Adipocyte (in vitro differentiated cells): ENCODE measurements at regions not wholly inside any gene's neighbourhood (a gene's known extent, or its start where the extent isn't known, plus 50 kb on each side); places are given as distances from the start of the nearest gene placed in this dataset.
"Not testable (repeated sequence)": the region's sequence is repeated elsewhere in the genome, so short reads cannot be mapped to it uniquely, and the experiment has no call there.

Experiments used
- DNase-seq: peaks from one replicate; pipeline ENCODE4 v3.0.0-alpha.2; 2015; ENCODE audit warnings: low read depth
- H3K27me3 ChIP-seq: replicated peaks from 2 replicates; pipeline ENCODE4 v1.7.0; 2013; ENCODE audit warnings: mild to moderate bottlenecking, low read length, moderate library complexity; ENCODE audit not compliant: control insufficient read depth, insufficient read depth
- H3K36me3 ChIP-seq: 2 replicates; pipeline ENCODE4 v1.7.0; 2013; ENCODE audit warnings: low read length, mild to moderate bottlenecking, moderate library complexity; ENCODE audit not compliant: control insufficient read depth, insufficient read depth, severe bottlenecking
- H3K4me1 ChIP-seq: 2 replicates; pipeline ENCODE4 v1.7.0; 2013; ENCODE audit warnings: mild to moderate bottlenecking, low read length, moderate library complexity; ENCODE audit not compliant: control insufficient read depth, insufficient read depth
- H3K4me3 ChIP-seq: 2 replicates; pipeline ENCODE4 v1.7.0; 2013; ENCODE audit warnings: mild to moderate bottlenecking, low read length, moderate library complexity
- H3K9ac ChIP-seq: 2 replicates; pipeline ENCODE4 v1.7.0; 2013; ENCODE audit warnings: mild to moderate bottlenecking, low read length, moderate library complexity
- H3K9me3 ChIP-seq: 2 replicates; pipeline ENCODE4 v1.7.0; 2013; ENCODE audit warnings: mild to moderate bottlenecking, low read length, moderate library complexity; ENCODE audit not compliant: control insufficient read depth

- Histone ChIP-seq H3K27me3 (no peaks in the 10 kb centered on the region), H3K36me3 (no peaks in the 10 kb centered on the region), H3K9ac (no peak overlapping the region), H3K9me3 (no peaks in the 10 kb centered on the region), H3K4me1 (no peaks in the 10 kb centered on the region), H3K4me3 (no peak overlapping the region)
- no peak for DNase-seq
These were observed 782.7 kb downstream of the ANKRD7 start for GRCh38 chr7:119007236-119007635.

GRCh38 chr7:119010635-119011034 lies 786.1 kb downstream of the ANKRD7 start:
- H3K9ac ChIP-seq = no peak overlapping the region
- H3K4me1 ChIP-seq = no peaks in the 10 kb centered on the region
- H3K36me3 ChIP-seq = no peaks in the 10 kb centered on the region
- no peaks in the 10 kb centered on the region for H3K9me3 ChIP-seq
- no peak overlapping the region for H3K4me3 ChIP-seq
- H3K27me3 ChIP-seq = no peaks in the 10 kb centered on the region
- no peak for DNase-seq

- Histone ChIP-seq H3K9ac (no peak overlapping the region), H3K9me3 (peaks cover 16% of the 10 kb centered on the region), H3K4me3 (no peak overlapping the region), H3K27me3 (no peaks in the 10 kb centered on the region), H3K36me3 (no peaks in the 10 kb centered on the region), H3K4me1 (no peaks in the 10 kb centered on the region)
- DNase-seq = no peak
These were observed 801.9 kb downstream of the ANKRD7 start for GRCh38 chr7:119026391-119026790.

- no peak for DNase-seq
- H3K9me3 ChIP-seq = no peaks in the 10 kb centered on the region
- no peak overlapping the region for H3K4me3 ChIP-seq
- no peak overlapping the region for H3K9ac ChIP-seq
- H3K36me3 ChIP-seq = no peaks in the 10 kb centered on the region
- no peaks in the 10 kb centered on the region for H3K27me3 ChIP-seq
- no peaks in the 10 kb centered on the region for H3K4me1 ChIP-seq
These were observed 804.2 kb downstream of the ANKRD7 start for GRCh38 chr7:119028736-119029135.

- not testable (repeated sequence) for H3K9ac ChIP-seq, H3K4me3 ChIP-seq, DNase-seq, H3K36me3 ChIP-seq, H3K9me3 ChIP-seq, H3K4me1 ChIP-seq, H3K27me3 ChIP-seq
These were observed 807.6 kb downstream of the ANKRD7 start for GRCh38 chr7:119032136-119032535.

GRCh38 chr7:119033641-119034040 lies 809.1 kb downstream of the ANKRD7 start:
- H3K9me3 ChIP-seq = no peaks in the 10 kb centered on the region
- H3K27me3 ChIP-seq = no peaks in the 10 kb centered on the region
- no peaks in the 10 kb centered on the region for H3K4me1 ChIP-seq
- no peak overlapping the region for H3K9ac ChIP-seq
- no peak overlapping the region for H3K4me3 ChIP-seq
- no peaks in the 10 kb centered on the region for H3K36me3 ChIP-seq
- DNase-seq = no peak

GRCh38 chr7:119037941-119038340 lies 813.4 kb downstream of the ANKRD7 start:
- Histone ChIP-seq H3K4me3 (no peak overlapping the region), H3K9me3 (no peaks in the 10 kb centered on the region), H3K36me3 (no peaks in the 10 kb centered on the region), H3K9ac (no peak overlapping the region), H3K4me1 (no peaks in the 10 kb centered on the region), H3K27me3 (no peaks in the 10 kb centered on the region)
- no peak for DNase-seq

GRCh38 chr7:119046068-119046467 lies 821.6 kb downstream of the ANKRD7 start:
- Histone ChIP-seq H3K4me3 (no peak overlapping the region), H3K36me3 (no peaks in the 10 kb centered on the region), H3K4me1 (peaks cover 5% of the 10 kb centered on the region), H3K27me3 (no peaks in the 10 kb centered on the region), H3K9me3 (peaks cover 3% of the 10 kb centered on the region), H3K9ac (no peak overlapping the region)
- DNase-seq = no peak

GRCh38 chr7:119065966-119066365 lies 841.5 kb downstream of the ANKRD7 start:
- Histone ChIP-seq H3K9me3 (no peaks in the 10 kb centered on the region), H3K4me3 (no peak overlapping the region), H3K36me3 (no peaks in the 10 kb centered on the region), H3K27me3 (no peaks in the 10 kb centered on the region), H3K9ac (no peak overlapping the region), H3K4me1 (no peaks in the 10 kb centered on the region)
- DNase-seq = no peak

GRCh38 chr7:119086026-119086425 lies 861.5 kb downstream of the ANKRD7 start:
- Histone ChIP-seq H3K4me1 (peaks cover 6% of the 10 kb centered on the region), H3K9me3 (no peaks in the 10 kb centered on the region), H3K36me3 (no peaks in the 10 kb centered on the region), H3K9ac (no peak overlapping the region), H3K4me3 (no peak overlapping the region), H3K27me3 (no peaks in the 10 kb centered on the region)
- no peak for DNase-seq

GRCh38 chr7:119090851-119091250 lies 866.3 kb downstream of the ANKRD7 start:
- Histone ChIP-seq H3K36me3 (no peaks in the 10 kb centered on the region), H3K9me3 (no peaks in the 10 kb centered on the region), H3K4me3 (no peak overlapping the region), H3K27me3 (no peaks in the 10 kb centered on the region), H3K9ac (no peak overlapping the region), H3K4me1 (peaks cover 6% of the 10 kb centered on the region)
- DNase-seq = no peak

GRCh38 chr7:119096683-119097082 lies 872.2 kb downstream of the ANKRD7 start:
- H3K9ac ChIP-seq = no peak overlapping the region
- no peaks in the 10 kb centered on the region for H3K27me3 ChIP-seq
- H3K4me1 ChIP-seq = no peaks in the 10 kb centered on the region
- no peak for DNase-seq
- H3K36me3 ChIP-seq = no peaks in the 10 kb centered on the region
- no peak overlapping the region for H3K4me3 ChIP-seq
- H3K9me3 ChIP-seq = peaks cover 3% of the 10 kb centered on the region
